ENCODE measurements at regions not wholly inside any gene's neighbourhood (a gene's known extent, or its start where the extent isn't known, plus 50 kb on each side); places are given as distances from the start of the nearest gene placed in this dataset.

GRCh38 chr4:126180642-126181041, 865.9 kb downstream of the FAT4 start:
- no peak overlapping the region for H3K27ac ChIP-seq (ENCODE audit: low read length)
- no peaks in the 10 kb centered on the region for H3K9me3 ChIP-seq (replicated peaks; ENCODE audit: insufficient read depth, low read length)
- no peak overlapping the region for H3K4me3 ChIP-seq (ENCODE audit: low read length)
- H3K4me1 ChIP-seq (ENCODE audit: low read length): no peaks in the 10 kb centered on the region
- no peaks in the 10 kb centered on the region for H4K20me1 ChIP-seq (ENCODE audit: insufficient read depth, low read length)
- no peaks in the 10 kb centered on the region for H3K36me3 ChIP-seq (replicated peaks; ENCODE audit: insufficient read depth, low read length)
- H3K9me2 ChIP-seq (replicated peaks; ENCODE audit: insufficient read depth, low read length): no peaks in the 10 kb centered on the region
- no peaks in the 10 kb centered on the region for H3K27me3 ChIP-seq (replicated peaks; ENCODE audit: insufficient read depth, low read length)
- H3K79me2 ChIP-seq (ENCODE audit: low read length): no peaks in the 10 kb centered on the region
- H3K9ac ChIP-seq (ENCODE audit: low read length): no peak overlapping the region
- no peak for TF ChIP-seq EZH2phosphoT487 (IDR thresholded peaks at IDR 0.05; ENCODE audit: low read length)
- H3K4me2 ChIP-seq (ENCODE audit: low read depth, low read length): no peak overlapping the region
- H2AFZ ChIP-seq (ENCODE audit: low read length): no peak overlapping the region
- DNase-seq: no peak
- H3F3A ChIP-seq (ENCODE audit: insufficient read depth, low read length): no peaks in the 10 kb centered on the region

GRCh38 chr4:126182336-126182735, 867.6 kb downstream of the FAT4 start:
- no peaks in the 10 kb centered on the region for H3K36me3 ChIP-seq (replicated peaks; ENCODE audit: insufficient read depth, low read length)
- H3K27ac ChIP-seq (ENCODE audit: low read length): no peak overlapping the region
- no peak for DNase-seq
- no peaks in the 10 kb centered on the region for H3F3A ChIP-seq (ENCODE audit: insufficient read depth, low read length)
- no peak overlapping the region for H3K9ac ChIP-seq (ENCODE audit: low read length)
- H4K20me1 ChIP-seq (ENCODE audit: insufficient read depth, low read length): no peaks in the 10 kb centered on the region
- H3K27me3 ChIP-seq (replicated peaks; ENCODE audit: insufficient read depth, low read length): no peaks in the 10 kb centered on the region
- no peaks in the 10 kb centered on the region for H3K79me2 ChIP-seq (ENCODE audit: low read length)
- no peaks in the 10 kb centered on the region for H3K4me1 ChIP-seq (ENCODE audit: low read length)
- H3K4me2 ChIP-seq (ENCODE audit: low read depth, low read length): no peak overlapping the region
- TF ChIP-seq CTCF (IDR thresholded peaks at IDR 0.05; ENCODE audit: low read length): no peak
- no peaks in the 10 kb centered on the region for H3K9me2 ChIP-seq (replicated peaks; ENCODE audit: insufficient read depth, low read length)
- H3K9me3 ChIP-seq (replicated peaks; ENCODE audit: insufficient read depth, low read length): no peaks in the 10 kb centered on the region
- H2AFZ ChIP-seq (ENCODE audit: low read length): no peak overlapping the region
- no peak overlapping the region for H3K4me3 ChIP-seq (ENCODE audit: low read length)

- no peaks in the 10 kb centered on the region for H3K9me3 ChIP-seq (replicated peaks; ENCODE audit: insufficient read depth, low read length)
- H3K27ac ChIP-seq (ENCODE audit: low read length): no peak overlapping the region
- no peak for DNase-seq
- no peaks in the 10 kb centered on the region for H3K4me1 ChIP-seq (ENCODE audit: low read length)
- H3K36me3 ChIP-seq (replicated peaks; ENCODE audit: insufficient read depth, low read length): no peaks in the 10 kb centered on the region
- no peaks in the 10 kb centered on the region for H4K20me1 ChIP-seq (ENCODE audit: insufficient read depth, low read length)
- H3F3A ChIP-seq (ENCODE audit: insufficient read depth, low read length): no peaks in the 10 kb centered on the region
- H3K4me3 ChIP-seq (ENCODE audit: low read length): no peak overlapping the region
- no peaks in the 10 kb centered on the region for H3K27me3 ChIP-seq (replicated peaks; ENCODE audit: insufficient read depth, low read length)
- H3K79me2 ChIP-seq (ENCODE audit: low read length): no peaks in the 10 kb centered on the region
- H3K9ac ChIP-seq (ENCODE audit: low read length): no peak overlapping the region
- H3K9me2 ChIP-seq (replicated peaks; ENCODE audit: insufficient read depth, low read length): no peaks in the 10 kb centered on the region
- TF ChIP-seq EZH2 (optimal IDR thresholded peaks at IDR 0.05; ENCODE audit: low read depth, low read length) (no peak), CTCF (IDR thresholded peaks at IDR 0.05; ENCODE audit: low read length) (no peak), EZH2phosphoT487 (IDR thresholded peaks at IDR 0.05; ENCODE audit: low read length) (no peak)
- H2AFZ ChIP-seq (ENCODE audit: low read length): no peak overlapping the region
- no peak overlapping the region for H3K4me2 ChIP-seq (ENCODE audit: low read depth, low read length)
Measured at GRCh38 chr4:126182786-126183185, 868.0 kb downstream of the FAT4 start.

- TF ChIP-seq CTCF (IDR thresholded peaks at IDR 0.05; ENCODE audit: low read length): no peak
- no peak for TF ChIP-seq EZH2 (optimal IDR thresholded peaks at IDR 0.05; ENCODE audit: low read depth, low read length)
- no peak for TF ChIP-seq EZH2phosphoT487 (IDR thresholded peaks at IDR 0.05; ENCODE audit: low read length)
- Histone ChIP-seq H3K4me1 (ENCODE audit: low read length) (no peaks in the 10 kb centered on the region), H3K36me3 (replicated peaks; ENCODE audit: insufficient read depth, low read length) (no peaks in the 10 kb centered on the region), H3K27ac (ENCODE audit: low read length) (no peak overlapping the region), H3K4me3 (ENCODE audit: low read length) (no peak overlapping the region), H3K9me2 (replicated peaks; ENCODE audit: insufficient read depth, low read length) (no peaks in the 10 kb centered on the region), H3K9me3 (replicated peaks; ENCODE audit: insufficient read depth, low read length) (no peaks in the 10 kb centered on the region), H3K4me2 (ENCODE audit: low read depth, low read length) (no peak overlapping the region), H3K27me3 (replicated peaks; ENCODE audit: insufficient read depth, low read length) (no peaks in the 10 kb centered on the region), H3K9ac (ENCODE audit: low read length) (no peak overlapping the region), H3K79me2 (ENCODE audit: low read length) (no peaks in the 10 kb centered on the region), H4K20me1 (ENCODE audit: insufficient read depth, low read length) (no peaks in the 10 kb centered on the region), H3F3A (ENCODE audit: insufficient read depth, low read length) (no peaks in the 10 kb centered on the region), H2AFZ (ENCODE audit: low read length) (no peak overlapping the region)
- DNase-seq: no peak
Measured at GRCh38 chr4:126183206-126183605, 868.5 kb downstream of the FAT4 start.
